Hepatocyte (in vitro differentiated cells): ENCODE measurements at regions not wholly inside any gene's neighbourhood (a gene's known extent, or its start where the extent isn't known, plus 50 kb on each side); places are given as distances from the start of the nearest gene placed in this dataset.

Experiments
- DNase-seq: peaks from one replicate; pipeline ENCODE4 v3.0.0-alpha.2; 2016; ENCODE audit warnings: low spot score
- H2AFZ ChIP-seq: fragments of 200-600 bp; sonication (generic); 2 replicates; pipeline ENCODE4 v1.6.0; 2016; ENCODE audit warnings: antibody characterized with exemption, mild to moderate bottlenecking
- H3K27ac ChIP-seq: fragments of 200-600 bp; sonication (generic); 2 replicates; pipeline ENCODE4 v1.5.1; 2016; ENCODE audit warnings: mild to moderate bottlenecking
- H3K27me3 ChIP-seq: fragments of 200-600 bp; sonication (generic); 2 replicates; pipeline ENCODE4 v1.6.1; 2016
- H3K36me3 ChIP-seq: fragments of 200-600 bp; sonication (generic); replicated peaks from 2 replicates; pipeline ENCODE4 v1.5.1; 2016; ENCODE audit warnings: low read depth; ENCODE audit not compliant: insufficient read depth
- H3K4me1 ChIP-seq: fragments of 200-600 bp; sonication (generic); 2 replicates; pipeline ENCODE4 v1.5.1; 2016; ENCODE audit warnings: mild to moderate bottlenecking, moderate library complexity; ENCODE audit not compliant: insufficient read depth
- H3K4me2 ChIP-seq: fragments of 200-600 bp; sonication (generic); 2 replicates; pipeline ENCODE4 v1.6.0; 2016
- H3K4me3 ChIP-seq: fragments of 200-600 bp; sonication (generic); 2 replicates; pipeline ENCODE4 v1.5.1; 2016; ENCODE audit warnings: mild to moderate bottlenecking
- H3K79me2 ChIP-seq: fragments of 200-600 bp; sonication (generic); 2 replicates; pipeline ENCODE4 v1.6.0; 2017; ENCODE audit warnings: mild to moderate bottlenecking
- H3K9me2 ChIP-seq: fragments of 200-600 bp; sonication (generic); replicated peaks from 2 replicates; pipeline ENCODE4 v1.6.0; 2017; ENCODE audit warnings: mild to moderate bottlenecking; ENCODE audit not compliant: insufficient read depth
- H3K9me3 ChIP-seq: fragments of 200-600 bp; sonication (generic); 2 replicates; pipeline ENCODE4 v1.5.1; 2016; ENCODE audit warnings: low read depth, mild to moderate bottlenecking
- H4K20me1 ChIP-seq: fragments of 200-600 bp; sonication (generic); 2 replicates; pipeline ENCODE4 v1.6.0; 2016; ENCODE audit warnings: mild to moderate bottlenecking; ENCODE audit not compliant: insufficient read depth, poor library complexity, severe bottlenecking
- EZH2 ChIP-seq: fragments of 200-600 bp; sonication (generic); IDR thresholded peaks from 2 replicates; pipeline ENCODE4 v1.6.1; 2016; ENCODE audit warnings: antibody characterized with exemption, mild to moderate bottlenecking, borderline replicate concordance
- EZH2phosphoT487 ChIP-seq: fragments of 200-600 bp; sonication (generic); IDR thresholded peaks from one replicate; pipeline ENCODE4 v1.6.1; 2018; ENCODE audit warnings: antibody characterized with exemption, mild to moderate bottlenecking, low read depth, moderate library complexity; ENCODE audit not compliant: unreplicated experiment, severe bottlenecking
- WGBS: methylation state at CpG from one replicate; pipeline ENCODE4 v1.1.6; 2016; ENCODE audit warnings: low lambda C conversion rate; ENCODE audit errors: missing lambda C conversion rate; 5-methylcytosine and 5-hydroxymethylcytosine counted together
- TF ChIP-seq, protein P1 (sequence below): fragments of 200-600 bp; sonication (generic); IDR thresholded peaks from 2 replicates; pipeline ENCODE4 v1.5.1; 2016; ENCODE audit warnings: antibody characterized with exemption, mild to moderate bottlenecking; ENCODE audit not compliant: poor library complexity

GRCh38 chr7:83777406-83778072 lies 128.6 kb upstream of the SEMA3E start:
- Histone ChIP-seq H3K4me2 (no peak overlapping the region), H4K20me1 (no peaks in the 10 kb centered on the region), H3K4me3 (no peak overlapping the region), H3K27ac (no peak overlapping the region), H3K36me3 (no peaks in the 10 kb centered on the region), H3K4me1 (no peaks in the 10 kb centered on the region), H3K27me3 (no peaks in the 10 kb centered on the region), H3K79me2 (no peaks in the 10 kb centered on the region), H3K9me2 (no peaks in the 10 kb centered on the region), H2AFZ (no peak overlapping the region), H3K9me3 (no peaks in the 10 kb centered on the region)
- WGBS, result 94% methylated on average over 5 of the region's 5 CpGs
- DNase-seq, result no peak
- no peak for TF ChIP-seq EZH2phosphoT487
- TF ChIP-seq EZH2, result no peak
- TF ChIP-seq, protein P1, sequence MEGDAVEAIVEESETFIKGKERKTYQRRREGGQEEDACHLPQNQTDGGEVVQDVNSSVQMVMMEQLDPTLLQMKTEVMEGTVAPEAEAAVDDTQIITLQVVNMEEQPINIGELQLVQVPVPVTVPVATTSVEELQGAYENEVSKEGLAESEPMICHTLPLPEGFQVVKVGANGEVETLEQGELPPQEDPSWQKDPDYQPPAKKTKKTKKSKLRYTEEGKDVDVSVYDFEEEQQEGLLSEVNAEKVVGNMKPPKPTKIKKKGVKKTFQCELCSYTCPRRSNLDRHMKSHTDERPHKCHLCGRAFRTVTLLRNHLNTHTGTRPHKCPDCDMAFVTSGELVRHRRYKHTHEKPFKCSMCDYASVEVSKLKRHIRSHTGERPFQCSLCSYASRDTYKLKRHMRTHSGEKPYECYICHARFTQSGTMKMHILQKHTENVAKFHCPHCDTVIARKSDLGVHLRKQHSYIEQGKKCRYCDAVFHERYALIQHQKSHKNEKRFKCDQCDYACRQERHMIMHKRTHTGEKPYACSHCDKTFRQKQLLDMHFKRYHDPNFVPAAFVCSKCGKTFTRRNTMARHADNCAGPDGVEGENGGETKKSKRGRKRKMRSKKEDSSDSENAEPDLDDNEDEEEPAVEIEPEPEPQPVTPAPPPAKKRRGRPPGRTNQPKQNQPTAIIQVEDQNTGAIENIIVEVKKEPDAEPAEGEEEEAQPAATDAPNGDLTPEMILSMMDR, result no peak

- TF ChIP-seq EZH2 (no peak), EZH2phosphoT487 (no peak)
- TF ChIP-seq, protein P1, result no peak
- no peaks in the 10 kb centered on the region for H3K9me3 ChIP-seq
- no peak overlapping the region for H2AFZ ChIP-seq
- DNase-seq, result no peak
- no peaks in the 10 kb centered on the region for H4K20me1 ChIP-seq
- H3K79me2 ChIP-seq, result no peaks in the 10 kb centered on the region
- H3K36me3 ChIP-seq, result no peaks in the 10 kb centered on the region
- H3K27me3 ChIP-seq, result no peaks in the 10 kb centered on the region
- no peaks in the 10 kb centered on the region for H3K9me2 ChIP-seq
- 78% methylated on average over 3 of the region's 3 CpGs for WGBS
- H3K27ac ChIP-seq, result no peak overlapping the region
- no peaks in the 10 kb centered on the region for H3K4me1 ChIP-seq
- no peak overlapping the region for H3K4me3 ChIP-seq
- H3K4me2 ChIP-seq, result no peak overlapping the region
Measured at GRCh38 chr7:83769407-83769806, 120.5 kb upstream of the SEMA3E start.

- Histone ChIP-seq H3K4me1 (no peaks in the 10 kb centered on the region), H3K36me3 (no peaks in the 10 kb centered on the region), H3K4me2 (no peak overlapping the region), H3K27ac (no peak overlapping the region), H4K20me1 (no peaks in the 10 kb centered on the region), H2AFZ (no peak overlapping the region), H3K9me3 (no peaks in the 10 kb centered on the region), H3K9me2 (no peaks in the 10 kb centered on the region), H3K79me2 (no peaks in the 10 kb centered on the region), H3K4me3 (no peak overlapping the region), H3K27me3 (no peaks in the 10 kb centered on the region)
- TF ChIP-seq EZH2phosphoT487, result no peak
- no peak for TF ChIP-seq EZH2
- TF ChIP-seq, protein P1, result no peak
- whole genome bisulfite sequencing, result 97% methylated on average over 1 of the region's 1 CpG
- no peak for DNase-seq
Measured at GRCh38 chr7:83751217-83751616, 102.3 kb upstream of the SEMA3E start.

GRCh38 chr7:83749495-83749894 lies 100.6 kb upstream of the SEMA3E start:
- no peaks in the 10 kb centered on the region for H4K20me1 ChIP-seq
- no peaks in the 10 kb centered on the region for H3K9me2 ChIP-seq
- no peak overlapping the region for H3K4me2 ChIP-seq
- H3K4me1 ChIP-seq, result no peaks in the 10 kb centered on the region
- no peak overlapping the region for H3K4me3 ChIP-seq
- H3K27ac ChIP-seq, result no peak overlapping the region
- WGBS, result 96% methylated on average over 31 of the region's 31 CpGs
- TF ChIP-seq EZH2phosphoT487, result no peak
- no peak for TF ChIP-seq EZH2
- TF ChIP-seq, protein P1, result no peak
- no peak overlapping the region for H2AFZ ChIP-seq
- H3K79me2 ChIP-seq, result no peaks in the 10 kb centered on the region
- no peaks in the 10 kb centered on the region for H3K9me3 ChIP-seq
- H3K27me3 ChIP-seq, result no peaks in the 10 kb centered on the region
- no peak for DNase-seq
- no peaks in the 10 kb centered on the region for H3K36me3 ChIP-seq
